GM18505 (cell line): ENCODE measurements at regions not wholly inside any gene's neighbourhood (a gene's known extent, or its start where the extent isn't known, plus 50 kb on each side); places are given as distances from the start of the nearest gene placed in this dataset.

Experiments
- ATAC-seq: cut with Tn5 transposase; IDR thresholded peaks from one replicate; pipeline ENCODE4 v1.9.1; 2021; ENCODE audit not compliant: unreplicated experiment
- POLR2A ChIP-seq: IDR thresholded peaks from 4 replicates; pipeline ENCODE4 v1.6.1; 2011; ENCODE audit warnings: borderline replicate concordance; ENCODE audit not compliant: insufficient read depth, insufficient read length; ENCODE audit errors: extremely low read depth

- ATAC-seq: peak; percentile 66
- TF ChIP-seq POLR2A: no peak
Measured at GRCh38 chr11:93089474-93090102, 108.2 kb downstream of the SLC36A4 start.
